OCI-LY7 (cell line): ENCODE measurements at regions not wholly inside any gene's neighbourhood (a gene's known extent, or its start where the extent isn't known, plus 50 kb on each side); places are given as distances from the start of the nearest gene placed in this dataset.

Source experiments
- EZH2phosphoT487 ChIP-seq: fragments of 200-600 bp; sonication (generic); IDR thresholded peaks from 2 replicates; pipeline ENCODE4 v1.6.1; 2018; ENCODE audit warnings: low read depth, borderline replicate concordance, mild to moderate bottlenecking, mixed run types, antibody characterized with exemption, low read length, moderate library complexity, mixed read lengths
- TF ChIP-seq, protein P1 (sequence below): fragments of 200-600 bp; sonication (generic); conservative IDR thresholded peaks from 2 replicates; pipeline ENCODE4 v1.5.1; 2014; ENCODE audit warnings: mild to moderate bottlenecking, antibody characterized with exemption, low read length, moderate library complexity, mixed read lengths

GRCh38 chrX:9117851-9118250, 83.9 kb upstream of the FAM9B start:
- TF ChIP-seq, protein P1, sequence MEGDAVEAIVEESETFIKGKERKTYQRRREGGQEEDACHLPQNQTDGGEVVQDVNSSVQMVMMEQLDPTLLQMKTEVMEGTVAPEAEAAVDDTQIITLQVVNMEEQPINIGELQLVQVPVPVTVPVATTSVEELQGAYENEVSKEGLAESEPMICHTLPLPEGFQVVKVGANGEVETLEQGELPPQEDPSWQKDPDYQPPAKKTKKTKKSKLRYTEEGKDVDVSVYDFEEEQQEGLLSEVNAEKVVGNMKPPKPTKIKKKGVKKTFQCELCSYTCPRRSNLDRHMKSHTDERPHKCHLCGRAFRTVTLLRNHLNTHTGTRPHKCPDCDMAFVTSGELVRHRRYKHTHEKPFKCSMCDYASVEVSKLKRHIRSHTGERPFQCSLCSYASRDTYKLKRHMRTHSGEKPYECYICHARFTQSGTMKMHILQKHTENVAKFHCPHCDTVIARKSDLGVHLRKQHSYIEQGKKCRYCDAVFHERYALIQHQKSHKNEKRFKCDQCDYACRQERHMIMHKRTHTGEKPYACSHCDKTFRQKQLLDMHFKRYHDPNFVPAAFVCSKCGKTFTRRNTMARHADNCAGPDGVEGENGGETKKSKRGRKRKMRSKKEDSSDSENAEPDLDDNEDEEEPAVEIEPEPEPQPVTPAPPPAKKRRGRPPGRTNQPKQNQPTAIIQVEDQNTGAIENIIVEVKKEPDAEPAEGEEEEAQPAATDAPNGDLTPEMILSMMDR = no peak
- no peak for TF ChIP-seq EZH2phosphoT487
